ENCODE measurements at regions not wholly inside any gene's neighbourhood (a gene's known extent, or its start where the extent isn't known, plus 50 kb on each side); places are given as distances from the start of the nearest gene placed in this dataset.
"Not testable (repeated sequence)": the region's sequence is repeated elsewhere in the genome, so short reads cannot be mapped to it uniquely, and the experiment has no call there.

- no peak for DNase-seq
- H3K27me3 Mint-ChIP-seq (ENCODE audit: unreplicated experiment), result no peaks in the 10 kb centered on the region
- peaks cover 12% of the 10 kb centered on the region for H3K36me3 Mint-ChIP-seq (ENCODE audit: unreplicated experiment)
- H3K4me1 Mint-ChIP-seq (ENCODE audit: low read depth, unreplicated experiment), result no peaks in the 10 kb centered on the region
- TF ChIP-seq CTCF (IDR thresholded peaks at IDR 0.05; ENCODE audit: partially characterized antibody, unreplicated experiment), result peak; percentile 34
- H3K27ac Mint-ChIP-seq (ENCODE audit: unreplicated experiment), result no peak overlapping the region
- no peak overlapping the region for H3K4me3 Mint-ChIP-seq (ENCODE audit: unreplicated experiment)
- peaks cover 2% of the 10 kb centered on the region for H3K9me3 Mint-ChIP-seq (ENCODE audit: unreplicated experiment)
Observed at GRCh38 chr5:84450617-84451414, 66.1 kb upstream of the EDIL3 start.

- Mint-ChIP-seq H3K4me3 (ENCODE audit: unreplicated experiment) (no peak overlapping the region), H3K9me3 (ENCODE audit: unreplicated experiment) (no peaks in the 10 kb centered on the region), H3K27me3 (ENCODE audit: unreplicated experiment) (no peaks in the 10 kb centered on the region), H3K36me3 (ENCODE audit: unreplicated experiment) (no peaks in the 10 kb centered on the region), H3K27ac (ENCODE audit: unreplicated experiment) (no peak overlapping the region), H3K4me1 (ENCODE audit: low read depth, unreplicated experiment) (no peaks in the 10 kb centered on the region)
- DNase-seq, result no peak
- TF ChIP-seq CTCF (IDR thresholded peaks at IDR 0.05; ENCODE audit: partially characterized antibody, unreplicated experiment), result no peak
Observed at GRCh38 chr5:84445049-84445685, 60.5 kb upstream of the EDIL3 start.

GRCh38 chr5:84438456-84438855, 53.8 kb upstream of the EDIL3 start:
- Mint-ChIP-seq H3K4me3 (ENCODE audit: unreplicated experiment) (no peak overlapping the region), H3K27ac (ENCODE audit: unreplicated experiment) (no peak overlapping the region), H3K9me3 (ENCODE audit: unreplicated experiment) (peaks cover 2% of the 10 kb centered on the region), H3K27me3 (ENCODE audit: unreplicated experiment) (no peaks in the 10 kb centered on the region), H3K36me3 (ENCODE audit: unreplicated experiment) (no peaks in the 10 kb centered on the region), H3K4me1 (ENCODE audit: low read depth, unreplicated experiment) (no peaks in the 10 kb centered on the region)
- no peak for TF ChIP-seq CTCF (IDR thresholded peaks at IDR 0.05; ENCODE audit: partially characterized antibody, unreplicated experiment)
- no peak for DNase-seq

- no peaks in the 10 kb centered on the region for H3K36me3 Mint-ChIP-seq (ENCODE audit: unreplicated experiment)
- H3K9me3 Mint-ChIP-seq (ENCODE audit: unreplicated experiment), result peaks cover 2% of the 10 kb centered on the region
- no peak for DNase-seq
- no peaks in the 10 kb centered on the region for H3K4me1 Mint-ChIP-seq (ENCODE audit: low read depth, unreplicated experiment)
- no peak overlapping the region for H3K27ac Mint-ChIP-seq (ENCODE audit: unreplicated experiment)
- H3K27me3 Mint-ChIP-seq (ENCODE audit: unreplicated experiment), result no peaks in the 10 kb centered on the region
- no peak for TF ChIP-seq CTCF (IDR thresholded peaks at IDR 0.05; ENCODE audit: partially characterized antibody, unreplicated experiment)
- no peak overlapping the region for H3K4me3 Mint-ChIP-seq (ENCODE audit: unreplicated experiment)
Observed at GRCh38 chr5:84437673-84438315, 53.1 kb upstream of the EDIL3 start.

GRCh38 chr5:84436866-84437265, 52.2 kb upstream of the EDIL3 start:
- peaks cover 2% of the 10 kb centered on the region for H3K4me1 Mint-ChIP-seq (ENCODE audit: low read depth, unreplicated experiment)
- no peak overlapping the region for H3K4me3 Mint-ChIP-seq (ENCODE audit: unreplicated experiment)
- H3K36me3 Mint-ChIP-seq (ENCODE audit: unreplicated experiment), result no peaks in the 10 kb centered on the region
- peaks cover 2% of the 10 kb centered on the region for H3K9me3 Mint-ChIP-seq (ENCODE audit: unreplicated experiment)
- no peak overlapping the region for H3K27ac Mint-ChIP-seq (ENCODE audit: unreplicated experiment)
- H3K27me3 Mint-ChIP-seq (ENCODE audit: unreplicated experiment), result no peaks in the 10 kb centered on the region
- TF ChIP-seq CTCF (IDR thresholded peaks at IDR 0.05; ENCODE audit: partially characterized antibody, unreplicated experiment), result no peak
- no peak for DNase-seq

GRCh38 chr5:84435861-84436346, 51.2 kb upstream of the EDIL3 start:
- not testable (repeated sequence) for H3K4me3 Mint-ChIP-seq (ENCODE audit: unreplicated experiment); H3K9me3 Mint-ChIP-seq (ENCODE audit: unreplicated experiment); H3K27me3 Mint-ChIP-seq (ENCODE audit: unreplicated experiment); H3K36me3 Mint-ChIP-seq (ENCODE audit: unreplicated experiment); H3K4me1 Mint-ChIP-seq (ENCODE audit: low read depth, unreplicated experiment); H3K27ac Mint-ChIP-seq (ENCODE audit: unreplicated experiment); DNase-seq

All from glutamatergic neuron (in vitro differentiated cells).